Vagina (tissue), 2 donors: ENCODE measurements at regions not wholly inside any gene's neighbourhood (a gene's known extent, or its start where the extent isn't known, plus 50 kb on each side); places are given as distances from the start of the nearest gene placed in this dataset.

Experiments
- DNase-seq, 2 donors: peaks; one replicate each; pipeline ENCODE4 v3.0.0-alpha.2; 2017; ENCODE audit errors: extremely low spot score in 2 of 2
- H3K27ac ChIP-seq: fragments of 200-600 bp; sonication (generic); one replicate; pipeline ENCODE4 v1.5.1; 2019
- H3K27me3 ChIP-seq: fragments of 200-600 bp; sonication (generic); one replicate; pipeline ENCODE4 v1.5.1; 2019
- H3K36me3 ChIP-seq, 2 donors: fragments of 200-600 bp; sonication (generic); one replicate each; pipeline ENCODE4 v1.5.1; 2017 to 2019
- H3K4me1 ChIP-seq: fragments of 200-600 bp; sonication (generic); one replicate; pipeline ENCODE4 v1.5.1; 2019
- H3K4me3 ChIP-seq, 2 donors: fragments of 200-600 bp; sonication (generic); 1 replicate in 1 of 2; 2 replicates in 1 of 2; pipeline ENCODE4 v1.5.1; 2016 to 2019
- H3K9me3 ChIP-seq: fragments of 200-600 bp; sonication (generic); one replicate; pipeline ENCODE4 v1.5.1; 2019
- POLR2A ChIP-seq, 2 donors: fragments of 450-650 bp; IDR thresholded peaks; one replicate each; pipeline ENCODE4 v1.6.1; 2017; ENCODE audit warnings: antibody characterized with exemption in 2 of 2, mild to moderate bottlenecking in 2 of 2, moderate library complexity in 2 of 2
- POLR2AphosphoS5 ChIP-seq, 2 donors: sonication (generic); formaldehyde crosslinking; IDR thresholded peaks; one replicate each; pipeline ENCODE4 v1.9.0; 2017; ENCODE audit warnings: antibody characterized with exemption in 2 of 2, mild to moderate bottlenecking in 2 of 2, low read depth in 1 of 2; ENCODE audit not compliant: insufficient read depth in 1 of 2
- intact Hi-C: fragments of 100-400 bp; cut with DNase I; formaldehyde crosslinking; loops from one replicate; pipeline ENCODE4 v1.15.1; 2023
- TF ChIP-seq, protein P1 (sequence below), 3 experiments: fragments of 450-650 bp in 2 of 3; fragments of 200-600 bp in 1 of 3; sonication (generic) in 1 of 3; IDR thresholded peaks; one replicate each; pipeline ENCODE4 v1.5.1; 2017 to 2019; ENCODE audit warnings: antibody characterized with exemption in 3 of 3, mild to moderate bottlenecking in 2 of 3, moderate library complexity in 2 of 3

DNA sequence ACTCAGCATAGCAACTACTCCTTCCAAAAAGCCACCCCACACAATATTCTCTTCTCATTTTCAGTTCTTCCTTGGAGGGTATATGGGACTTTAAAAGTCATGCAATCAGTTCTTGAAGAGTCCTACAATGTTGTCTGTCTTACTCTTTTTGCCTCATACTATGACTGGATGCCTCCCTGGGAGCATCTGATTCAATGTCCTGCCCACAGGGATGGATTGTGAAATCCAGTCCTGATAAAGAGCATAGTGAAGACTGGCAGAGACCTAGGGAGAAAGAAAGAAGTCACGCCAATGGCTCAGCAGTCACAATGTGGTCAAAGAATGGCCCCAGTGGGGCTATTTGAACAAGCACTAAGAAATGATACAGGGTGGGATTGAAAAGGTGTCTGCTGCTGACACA, 155.1 kb upstream of the SERPINE2 start:
- no peak for DNase-seq
- Histone ChIP-seq H3K27me3 (no peaks in the 10 kb centered on the region), H3K4me1 (peaks cover 10% of the 10 kb centered on the region), H3K36me3 (no peaks in the 10 kb centered on the region), H3K27ac (no peak overlapping the region), H3K4me3 (no peak overlapping the region), H3K9me3 (no peaks in the 10 kb centered on the region)
- TF ChIP-seq POLR2A (IDR thresholded peaks at IDR 0.05) = no peak
- TF ChIP-seq, protein P1, sequence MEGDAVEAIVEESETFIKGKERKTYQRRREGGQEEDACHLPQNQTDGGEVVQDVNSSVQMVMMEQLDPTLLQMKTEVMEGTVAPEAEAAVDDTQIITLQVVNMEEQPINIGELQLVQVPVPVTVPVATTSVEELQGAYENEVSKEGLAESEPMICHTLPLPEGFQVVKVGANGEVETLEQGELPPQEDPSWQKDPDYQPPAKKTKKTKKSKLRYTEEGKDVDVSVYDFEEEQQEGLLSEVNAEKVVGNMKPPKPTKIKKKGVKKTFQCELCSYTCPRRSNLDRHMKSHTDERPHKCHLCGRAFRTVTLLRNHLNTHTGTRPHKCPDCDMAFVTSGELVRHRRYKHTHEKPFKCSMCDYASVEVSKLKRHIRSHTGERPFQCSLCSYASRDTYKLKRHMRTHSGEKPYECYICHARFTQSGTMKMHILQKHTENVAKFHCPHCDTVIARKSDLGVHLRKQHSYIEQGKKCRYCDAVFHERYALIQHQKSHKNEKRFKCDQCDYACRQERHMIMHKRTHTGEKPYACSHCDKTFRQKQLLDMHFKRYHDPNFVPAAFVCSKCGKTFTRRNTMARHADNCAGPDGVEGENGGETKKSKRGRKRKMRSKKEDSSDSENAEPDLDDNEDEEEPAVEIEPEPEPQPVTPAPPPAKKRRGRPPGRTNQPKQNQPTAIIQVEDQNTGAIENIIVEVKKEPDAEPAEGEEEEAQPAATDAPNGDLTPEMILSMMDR (IDR thresholded peaks at IDR 0.05) = no peak
- no peak for TF ChIP-seq POLR2AphosphoS5 (IDR thresholded peaks at IDR 0.05; ENCODE audit: insufficient read depth in 1 of 2, low read depth in 1 of 2)
- intact Hi-C loops = no loop called here

DNA sequence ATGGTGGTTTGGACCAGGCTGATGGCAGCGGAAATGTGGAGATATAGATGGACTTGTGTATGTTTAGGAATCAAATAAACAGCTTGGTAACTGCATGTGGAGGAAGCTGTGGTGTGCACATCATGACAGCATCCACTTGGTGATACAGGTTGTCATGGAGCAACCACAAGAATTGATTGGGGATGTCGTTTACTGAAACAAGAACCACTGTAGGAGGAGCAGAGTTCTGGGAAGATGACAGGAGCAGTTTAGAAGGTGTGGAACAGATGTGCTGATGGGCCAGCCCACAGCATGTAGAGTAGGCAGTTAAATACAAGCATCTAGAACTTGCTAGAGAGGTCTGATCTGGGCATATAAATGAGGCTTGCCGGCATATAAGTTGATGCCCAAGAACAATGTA, 152.4 kb upstream of the SERPINE2 start:
- H3K36me3 ChIP-seq = no peaks in the 10 kb centered on the region
- peaks cover 10% of the 10 kb centered on the region for H3K4me1 ChIP-seq
- H3K27ac ChIP-seq = no peak overlapping the region
- no peak overlapping the region for H3K4me3 ChIP-seq
- TF ChIP-seq POLR2A (IDR thresholded peaks at IDR 0.05) = no peak
- no peak for TF ChIP-seq POLR2AphosphoS5 (IDR thresholded peaks at IDR 0.05; ENCODE audit: insufficient read depth in 1 of 2, low read depth in 1 of 2)
- no peaks in the 10 kb centered on the region for H3K27me3 ChIP-seq
- H3K9me3 ChIP-seq = no peaks in the 10 kb centered on the region
- DNase-seq = no peak
- intact Hi-C loops = no loop called here

DNA sequence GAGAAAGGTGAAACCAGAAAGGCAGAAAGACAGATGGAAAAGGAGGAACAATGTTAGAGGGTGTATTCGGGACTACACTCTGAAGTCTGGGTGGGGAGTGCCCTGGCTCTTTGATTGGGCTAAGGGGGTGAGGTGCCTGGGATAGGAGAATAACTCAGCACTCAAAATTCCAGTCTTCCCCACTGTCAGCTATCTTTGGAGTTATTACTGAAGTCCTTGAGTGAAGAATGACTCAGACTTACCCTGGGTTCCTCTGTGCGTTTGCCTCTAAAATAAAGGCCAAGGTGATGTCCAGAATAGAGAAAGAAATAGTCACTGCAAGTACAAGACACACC, 151.8 kb upstream of the SERPINE2 start:
- Histone ChIP-seq H3K36me3 (no peaks in the 10 kb centered on the region), H3K9me3 (no peaks in the 10 kb centered on the region), H3K27ac (no peak overlapping the region), H3K27me3 (no peaks in the 10 kb centered on the region), H3K4me3 (no peak overlapping the region), H3K4me1 (peaks cover 10% of the 10 kb centered on the region)
- TF ChIP-seq POLR2A (IDR thresholded peaks at IDR 0.05) (no peak), POLR2AphosphoS5 (IDR thresholded peaks at IDR 0.05; ENCODE audit: insufficient read depth in 1 of 2, low read depth in 1 of 2) (no peak)
- TF ChIP-seq, protein P1 (IDR thresholded peaks at IDR 0.05) = no peak
- peak in 1 of 2 donors; percentile 60 for DNase-seq
- intact Hi-C loops = no loop called here

DNA sequence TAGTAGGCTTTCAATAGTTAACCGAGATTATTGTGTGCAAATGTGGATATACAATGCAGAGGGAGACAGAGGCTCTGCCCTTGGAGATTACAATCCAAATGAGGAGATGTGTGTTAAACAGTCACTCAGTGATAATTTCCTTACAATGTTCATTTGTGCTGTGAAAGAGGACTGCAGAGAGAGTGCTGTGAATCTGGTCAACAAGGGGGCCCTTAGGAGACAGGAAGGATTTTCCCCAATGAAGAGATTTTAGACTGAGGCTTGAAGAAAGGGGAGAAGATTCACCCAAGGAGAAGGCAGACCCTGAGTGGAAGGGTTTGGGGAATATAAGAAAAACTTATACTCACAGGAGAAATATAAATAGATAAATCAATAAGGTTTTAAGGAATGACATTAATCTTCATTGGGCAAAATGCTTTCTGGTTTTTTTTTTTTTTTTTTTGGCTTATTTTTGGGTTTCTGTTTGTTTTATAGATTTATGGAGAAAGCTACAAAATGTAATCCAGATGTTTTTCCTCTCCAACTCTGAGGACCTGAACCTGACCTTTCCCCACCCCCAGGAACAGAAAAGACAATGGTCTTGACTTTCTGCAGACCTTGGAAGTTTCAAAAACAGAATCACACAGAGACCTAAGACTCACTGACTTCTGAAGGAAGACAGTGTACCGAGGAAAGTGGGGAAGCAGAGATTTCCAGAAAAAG, 151.3 kb upstream of the SERPINE2 start:
- TF ChIP-seq POLR2AphosphoS5 (IDR thresholded peaks at IDR 0.05; ENCODE audit: insufficient read depth in 1 of 2, low read depth in 1 of 2) = no peak
- TF ChIP-seq, protein P1 (IDR thresholded peaks at IDR 0.05) = no peak
- TF ChIP-seq POLR2A (IDR thresholded peaks at IDR 0.05) = no peak
- Histone ChIP-seq H3K4me1 (peaks cover 10% of the 10 kb centered on the region), H3K9me3 (no peaks in the 10 kb centered on the region), H3K27me3 (no peaks in the 10 kb centered on the region), H3K27ac (no peak overlapping the region), H3K36me3 (no peaks in the 10 kb centered on the region), H3K4me3 (no peak overlapping the region)
- intact Hi-C loops = no loop called here
- DNase-seq = peak in 1 of 2 donors; percentile 3

DNA sequence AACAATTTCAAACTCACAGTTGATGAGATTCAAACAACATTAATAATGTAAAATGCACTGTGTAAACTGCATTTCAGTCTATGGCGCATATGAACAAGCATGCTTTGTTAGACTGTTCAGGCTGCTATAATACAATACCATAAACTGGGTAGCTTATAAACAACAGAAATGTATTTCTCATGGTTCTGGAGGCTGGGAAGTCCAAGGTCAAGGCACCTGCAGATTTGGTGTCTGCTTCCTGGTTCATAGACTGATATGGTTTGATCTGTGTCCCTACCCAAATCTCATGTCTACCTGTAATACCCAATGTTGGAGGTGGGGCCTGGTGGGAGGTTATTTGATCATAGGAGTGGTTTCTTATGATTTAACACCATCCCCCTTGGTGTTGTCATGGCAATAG, 148.1 kb upstream of the SERPINE2 start:
- intact Hi-C loops = no loop called here
- Histone ChIP-seq H3K27me3 (no peaks in the 10 kb centered on the region), H3K4me1 (peaks cover 10% of the 10 kb centered on the region), H3K27ac (no peak overlapping the region), H3K36me3 (no peaks in the 10 kb centered on the region), H3K9me3 (no peaks in the 10 kb centered on the region), H3K4me3 (no peak overlapping the region)
- TF ChIP-seq, protein P1 (IDR thresholded peaks at IDR 0.05) = no peak
- TF ChIP-seq POLR2A (IDR thresholded peaks at IDR 0.05) (no peak), POLR2AphosphoS5 (IDR thresholded peaks at IDR 0.05; ENCODE audit: insufficient read depth in 1 of 2, low read depth in 1 of 2) (no peak)
- DNase-seq = no peak
